Activated T-helper 2 cell treated with anti-CD3 and anti-CD28 coated beads, Interferon-gamma antibody, Interleukin-2, Interleukin-4, amounts not matched to agents 10 μg/mL and 5 μg/mL and 100 μg/mL, durations not matched to agents 14 hours and 24 hours and 36 hours (primary cell): ENCODE measurements at regions not wholly inside any gene's neighbourhood (a gene's known extent, or its start where the extent isn't known, plus 50 kb on each side); places are given as distances from the start of the nearest gene placed in this dataset.

Experiments
- DNase-seq: peaks from one replicate; pipeline ENCODE4 v3.0.0; 2021; ENCODE audit warnings: low spot score
- H3K27ac Mint-ChIP-seq: one replicate; pipeline ENCODE4 v1.8.0; 2021; ENCODE audit warnings: mixed read lengths
- H3K27me3 Mint-ChIP-seq: one replicate; pipeline ENCODE4 v1.8.0; 2021; ENCODE audit warnings: low read depth, mixed read lengths
- H3K36me3 Mint-ChIP-seq: one replicate; pipeline ENCODE4 v1.8.0; 2021; ENCODE audit warnings: low read depth, mixed read lengths
- H3K4me1 Mint-ChIP-seq: one replicate; pipeline ENCODE4 v1.8.0; 2021; ENCODE audit warnings: low read depth, mixed read lengths
- H3K4me3 Mint-ChIP-seq: one replicate; pipeline ENCODE4 v1.8.0; 2021; ENCODE audit warnings: low read depth, mild to moderate bottlenecking, moderate library complexity, mixed read lengths
- H3K9me3 Mint-ChIP-seq: one replicate; pipeline ENCODE4 v1.8.0; 2021; ENCODE audit warnings: mixed read lengths
- intact Hi-C: fragments of 100-400 bp; cut with micrococcal nuclease; formaldehyde crosslinking; loops from one replicate; pipeline ENCODE4 v1.15.1; 2023

DNA sequence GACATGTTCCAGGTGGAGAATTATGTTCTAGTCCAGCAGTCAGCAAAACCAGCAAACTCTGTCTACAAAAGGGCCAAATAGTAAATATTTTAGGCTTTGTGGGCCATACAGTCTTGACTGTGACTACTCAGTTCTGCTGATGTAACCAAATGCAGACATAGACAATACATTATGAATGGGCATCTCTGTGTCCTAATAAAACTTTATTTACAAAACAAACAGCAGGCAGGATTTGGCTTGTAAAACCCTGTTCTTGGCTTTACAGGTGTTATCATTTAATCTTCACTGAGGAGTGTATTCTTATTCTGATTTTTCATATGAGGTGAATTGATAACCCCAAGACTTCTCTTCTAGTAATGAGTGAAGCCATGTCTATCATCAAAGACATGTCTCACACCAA is 278.6 kb downstream of the DUSP6 start:
- intact Hi-C loops: loop anchor here (2.0 kb wide), 1 partner anchor 89 kb away; no protein-coding TSS in a partner anchor
- DNase-seq: no peak
- H3K27ac Mint-ChIP-seq: no peak overlapping the region
- no peak overlapping the region for H3K4me3 Mint-ChIP-seq
- H3K9me3 Mint-ChIP-seq: peaks cover 6% of the 10 kb centered on the region
- peaks cover 26% of the 10 kb centered on the region for H3K4me1 Mint-ChIP-seq
- H3K27me3 Mint-ChIP-seq: no peaks in the 10 kb centered on the region
- peaks cover 4% of the 10 kb centered on the region for H3K36me3 Mint-ChIP-seq

DNA sequence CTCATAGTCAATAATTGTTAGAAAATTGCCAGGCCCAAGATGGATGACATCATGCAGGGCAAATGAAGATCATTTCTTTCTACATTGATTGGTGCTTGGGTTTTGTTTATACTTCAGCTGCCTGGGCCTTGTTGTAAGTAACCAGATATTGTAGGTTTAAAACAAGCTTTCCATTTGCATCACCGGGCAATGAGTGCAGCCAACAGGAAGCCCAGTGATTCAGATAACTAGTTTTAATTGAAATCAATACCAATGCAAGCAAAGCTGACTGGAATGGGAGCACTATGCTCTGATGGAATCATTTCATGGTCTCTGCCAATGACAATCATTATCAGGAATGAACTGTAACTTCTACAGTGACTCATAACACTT is 279.3 kb downstream of the DUSP6 start:
- DNase-seq: no peak
- peak overlapping the region; percentile 44 for H3K27ac Mint-ChIP-seq
- intact Hi-C loops: loop anchor here (2.0 kb wide), 1 partner anchor 90 kb away; no protein-coding TSS in a partner anchor

DNA sequence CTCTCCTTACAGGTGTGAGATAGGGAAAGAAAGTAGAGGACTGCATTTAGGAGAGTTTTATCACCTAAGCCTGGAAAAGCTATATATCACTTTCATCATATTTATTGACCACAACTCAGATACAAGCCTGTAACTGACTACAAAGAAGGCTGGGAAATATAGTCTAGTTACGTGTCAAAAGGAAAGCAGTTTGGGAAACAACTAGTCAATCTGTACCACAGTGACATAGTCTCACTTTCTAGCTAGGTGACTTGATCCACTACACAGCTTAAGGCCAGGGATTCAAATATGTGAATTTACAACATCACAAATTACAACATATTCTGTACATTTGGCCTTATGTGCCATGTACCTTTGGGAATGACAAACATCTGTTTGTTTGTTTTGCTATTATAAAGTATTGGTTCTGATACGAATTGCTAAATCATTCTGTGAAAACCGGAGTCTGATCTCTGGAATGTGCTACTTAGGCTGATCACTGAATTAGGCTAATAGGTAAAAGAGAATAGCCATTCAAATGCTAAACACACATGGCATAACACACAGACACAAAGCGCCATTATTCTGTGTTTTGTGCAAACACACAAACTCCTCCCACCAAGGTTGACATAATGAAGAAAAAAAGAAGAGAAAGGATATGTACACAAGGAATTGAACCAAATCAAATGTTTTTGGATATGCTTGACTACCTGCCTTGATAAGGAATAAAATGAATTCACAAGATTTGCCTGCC is 279.8 kb downstream of the DUSP6 start:
- no peaks in the 10 kb centered on the region for H3K27me3 Mint-ChIP-seq
- peaks cover 4% of the 10 kb centered on the region for H3K36me3 Mint-ChIP-seq
- peaks cover 10% of the 10 kb centered on the region for H3K9me3 Mint-ChIP-seq
- no peak for DNase-seq
- H3K4me3 Mint-ChIP-seq: no peak overlapping the region
- peaks cover 32% of the 10 kb centered on the region for H3K4me1 Mint-ChIP-seq
- intact Hi-C loops: loop anchor here (2.0 kb wide), 1 partner anchor 90 kb away; no protein-coding TSS in a partner anchor
- peak overlapping the region; percentile 44 for H3K27ac Mint-ChIP-seq

More for the DNA sequence above, 279.3 kb downstream of the DUSP6 start:
- Mint-ChIP-seq H3K9me3 (peaks cover 13% of the 10 kb centered on the region), H3K27me3 (no peaks in the 10 kb centered on the region), H3K4me1 (peaks cover 29% of the 10 kb centered on the region), H3K36me3 (peaks cover 4% of the 10 kb centered on the region), H3K4me3 (no peak overlapping the region)

- intact Hi-C loops: no loop called here
- peaks cover 20% of the 10 kb centered on the region for H3K9me3 Mint-ChIP-seq
- H3K4me3 Mint-ChIP-seq: no peak overlapping the region
- H3K4me1 Mint-ChIP-seq: peaks cover 40% of the 10 kb centered on the region
- no peaks in the 10 kb centered on the region for H3K27me3 Mint-ChIP-seq
- DNase-seq: no peak
- no peak overlapping the region for H3K27ac Mint-ChIP-seq
- peaks cover 4% of the 10 kb centered on the region for H3K36me3 Mint-ChIP-seq
Observed at GRCh38 chr12:89070603-89071002, 281.7 kb downstream of the DUSP6 start.

DNA sequence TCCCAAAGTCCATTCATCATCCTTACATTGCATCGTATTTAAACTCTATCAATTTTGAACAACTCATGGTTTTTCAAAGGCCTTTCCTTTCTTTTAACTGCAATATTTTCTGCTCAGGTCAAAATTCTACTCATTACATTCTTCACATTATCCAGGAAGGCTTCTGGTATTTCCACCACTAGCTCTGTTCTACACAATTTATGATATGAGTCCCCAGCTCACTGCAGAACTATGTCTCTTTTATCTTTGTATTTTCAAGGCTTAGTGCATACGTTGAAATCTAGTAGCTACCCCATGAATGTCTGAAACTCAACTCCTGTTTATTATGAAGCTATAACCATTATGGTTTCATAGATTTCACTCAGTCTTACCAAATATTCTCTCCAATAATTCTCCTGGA is 282.9 kb downstream of the DUSP6 start:
- intact Hi-C loops: no loop called here
- peaks cover 4% of the 10 kb centered on the region for H3K36me3 Mint-ChIP-seq
- DNase-seq: no peak
- no peak overlapping the region for H3K4me3 Mint-ChIP-seq
- no peak overlapping the region for H3K27ac Mint-ChIP-seq
- no peaks in the 10 kb centered on the region for H3K27me3 Mint-ChIP-seq
- peaks cover 25% of the 10 kb centered on the region for H3K9me3 Mint-ChIP-seq
- H3K4me1 Mint-ChIP-seq: peaks cover 44% of the 10 kb centered on the region

DNA sequence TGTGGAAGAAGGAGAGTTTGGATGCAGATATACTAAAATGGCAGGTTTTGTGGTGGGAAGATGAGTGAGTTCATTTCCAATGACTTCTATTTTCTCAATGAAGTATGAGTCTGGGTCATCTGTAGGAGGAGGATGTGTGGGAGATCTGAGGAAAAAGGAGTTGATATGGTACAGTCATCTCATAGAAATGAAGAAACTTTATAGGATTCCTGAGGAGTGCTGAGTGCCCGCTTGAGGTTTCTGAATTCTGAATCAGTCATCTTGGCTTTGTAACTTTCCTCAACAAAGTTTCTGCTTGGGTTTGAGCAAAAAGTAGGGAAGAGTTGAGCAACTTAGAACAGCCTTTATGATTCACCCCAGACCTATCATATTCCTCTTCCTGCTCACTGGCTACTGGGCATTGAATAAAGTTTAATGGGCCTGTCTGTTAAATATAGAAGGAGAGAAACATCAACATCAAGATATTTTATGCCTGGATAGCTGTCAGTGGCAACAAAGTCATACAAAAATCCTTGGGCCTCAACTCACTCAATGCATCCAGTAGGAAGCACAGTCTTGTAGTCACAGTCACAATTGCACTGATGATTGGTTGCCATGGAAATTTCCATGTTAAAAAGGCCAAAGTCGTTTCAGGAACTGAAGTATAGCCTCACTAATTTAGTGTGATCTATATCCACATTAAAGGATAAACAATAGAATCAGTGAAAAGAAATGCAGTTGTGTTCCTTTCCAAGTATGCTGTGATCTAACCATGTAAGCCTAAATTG is 284.7 kb downstream of the DUSP6 start:
- peaks cover 39% of the 10 kb centered on the region for H3K4me1 Mint-ChIP-seq
- DNase-seq: no peak
- H3K4me3 Mint-ChIP-seq: no peak overlapping the region
- H3K27ac Mint-ChIP-seq: no peak overlapping the region
- H3K27me3 Mint-ChIP-seq: no peaks in the 10 kb centered on the region
- H3K9me3 Mint-ChIP-seq: peaks cover 25% of the 10 kb centered on the region
- intact Hi-C loops: no loop called here
- H3K36me3 Mint-ChIP-seq: peaks cover 1% of the 10 kb centered on the region

DNA sequence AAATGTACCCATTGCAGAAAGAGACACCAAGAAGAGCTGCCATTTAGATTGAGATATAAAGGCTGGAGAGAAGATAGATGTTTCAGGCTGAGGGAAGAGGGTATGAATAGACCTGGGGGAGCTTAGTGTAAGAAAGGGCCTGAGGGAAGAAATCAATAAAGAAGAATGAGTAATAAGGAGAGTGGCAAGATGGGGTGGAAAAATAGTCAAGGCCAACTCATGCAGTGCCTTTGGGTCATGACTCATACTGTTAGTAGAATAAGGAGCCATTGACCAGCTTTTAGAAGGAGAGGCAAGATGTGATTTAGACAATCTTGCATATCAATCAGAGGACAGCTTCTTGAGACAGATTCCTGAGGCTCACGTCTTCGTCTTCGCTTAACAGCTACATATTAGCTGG is 287.5 kb downstream of the DUSP6 start:
- Mint-ChIP-seq H3K27ac (no peak overlapping the region), H3K9me3 (peaks cover 25% of the 10 kb centered on the region), H3K4me1 (peaks cover 36% of the 10 kb centered on the region), H3K27me3 (no peaks in the 10 kb centered on the region), H3K36me3 (no peaks in the 10 kb centered on the region), H3K4me3 (no peak overlapping the region)
- intact Hi-C loops: loop anchor here (2.0 kb wide), 1 partner anchor 24 kb away; no protein-coding TSS in a partner anchor
- DNase-seq: no peak

GRCh38 chr12:89064151-89064550 is 288.1 kb downstream of the DUSP6 start:
- DNase-seq: no peak
- H3K4me3 Mint-ChIP-seq: no peak overlapping the region
- no peak overlapping the region for H3K27ac Mint-ChIP-seq
- H3K27me3 Mint-ChIP-seq: no peaks in the 10 kb centered on the region
- intact Hi-C loops: loop anchor here (2.0 kb wide), 1 partner anchor 23 kb away; no protein-coding TSS in a partner anchor
- peaks cover 25% of the 10 kb centered on the region for H3K9me3 Mint-ChIP-seq
- peaks cover 42% of the 10 kb centered on the region for H3K4me1 Mint-ChIP-seq
- no peaks in the 10 kb centered on the region for H3K36me3 Mint-ChIP-seq

DNA sequence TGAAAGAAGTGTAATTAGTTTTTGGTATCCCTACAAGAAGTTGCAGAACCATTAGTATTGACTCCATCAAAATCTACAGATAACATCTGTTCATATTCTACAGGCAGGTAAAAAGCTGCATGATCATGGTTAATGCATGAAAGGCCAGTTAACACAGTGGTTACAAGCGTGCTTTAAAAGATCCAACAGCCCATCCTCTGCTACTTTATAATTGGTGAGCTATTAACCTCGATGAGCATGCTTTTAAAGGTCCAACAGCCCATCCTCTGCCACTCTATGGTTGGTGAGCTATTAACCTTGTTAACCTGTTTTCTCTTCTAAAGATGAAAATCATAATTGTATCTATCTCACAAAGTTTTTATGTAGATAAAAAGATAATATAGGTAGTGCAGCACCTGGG is 289.3 kb downstream of the DUSP6 start:
- DNase-seq: no peak
- no peaks in the 10 kb centered on the region for H3K36me3 Mint-ChIP-seq
- intact Hi-C loops: no loop called here
- H3K27me3 Mint-ChIP-seq: no peaks in the 10 kb centered on the region
- peaks cover 50% of the 10 kb centered on the region for H3K4me1 Mint-ChIP-seq
- H3K9me3 Mint-ChIP-seq: peaks cover 15% of the 10 kb centered on the region
- H3K4me3 Mint-ChIP-seq: no peak overlapping the region
- H3K27ac Mint-ChIP-seq: no peak overlapping the region

- intact Hi-C loops: no loop called here
- Mint-ChIP-seq H3K27ac (no peak overlapping the region), H3K36me3 (peaks cover 2% of the 10 kb centered on the region), H3K4me3 (no peak overlapping the region), H3K27me3 (no peaks in the 10 kb centered on the region), H3K4me1 (peaks cover 42% of the 10 kb centered on the region), H3K9me3 (peaks cover 1% of the 10 kb centered on the region)
- no peak for DNase-seq
Observed at GRCh38 chr12:89059721-89060541, 292.4 kb downstream of the DUSP6 start.

DNA sequence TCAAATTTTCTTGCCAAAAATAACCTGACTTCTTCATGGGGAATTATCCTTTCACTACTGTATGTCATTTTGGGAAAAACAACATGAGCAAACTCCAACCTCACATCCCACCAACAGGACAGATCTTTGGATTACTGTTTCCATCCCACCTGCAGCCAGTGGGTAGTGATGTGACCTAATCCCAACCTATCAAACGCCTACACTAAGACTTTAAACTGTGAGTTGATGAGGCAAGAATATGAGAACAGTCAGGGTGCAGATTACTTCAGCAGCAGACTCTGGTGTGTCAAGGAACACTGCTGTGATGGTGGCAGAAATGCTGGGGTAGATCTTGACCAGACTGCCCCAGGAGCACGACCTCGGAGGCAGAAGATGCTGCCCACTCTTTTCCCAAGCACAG is 293.2 kb downstream of the DUSP6 start:
- H3K4me3 Mint-ChIP-seq: no peak overlapping the region
- intact Hi-C loops: no loop called here
- H3K27me3 Mint-ChIP-seq: no peaks in the 10 kb centered on the region
- H3K4me1 Mint-ChIP-seq: peaks cover 40% of the 10 kb centered on the region
- H3K27ac Mint-ChIP-seq: no peak overlapping the region
- H3K9me3 Mint-ChIP-seq: peaks cover 7% of the 10 kb centered on the region
- DNase-seq: no peak
- peaks cover 5% of the 10 kb centered on the region for H3K36me3 Mint-ChIP-seq

- intact Hi-C loops: no loop called here
- Mint-ChIP-seq H3K4me1 (peaks cover 42% of the 10 kb centered on the region), H3K27me3 (no peaks in the 10 kb centered on the region), H3K27ac (no peak overlapping the region), H3K4me3 (no peak overlapping the region), H3K9me3 (peaks cover 13% of the 10 kb centered on the region), H3K36me3 (peaks cover 12% of the 10 kb centered on the region)
- no peak for DNase-seq
Observed at GRCh38 chr12:89058402-89058801, 293.9 kb downstream of the DUSP6 start.
